ENCODE measurements at regions not wholly inside any gene's neighbourhood (a gene's known extent, or its start where the extent isn't known, plus 50 kb on each side); places are given as distances from the start of the nearest gene placed in this dataset.

DNA sequence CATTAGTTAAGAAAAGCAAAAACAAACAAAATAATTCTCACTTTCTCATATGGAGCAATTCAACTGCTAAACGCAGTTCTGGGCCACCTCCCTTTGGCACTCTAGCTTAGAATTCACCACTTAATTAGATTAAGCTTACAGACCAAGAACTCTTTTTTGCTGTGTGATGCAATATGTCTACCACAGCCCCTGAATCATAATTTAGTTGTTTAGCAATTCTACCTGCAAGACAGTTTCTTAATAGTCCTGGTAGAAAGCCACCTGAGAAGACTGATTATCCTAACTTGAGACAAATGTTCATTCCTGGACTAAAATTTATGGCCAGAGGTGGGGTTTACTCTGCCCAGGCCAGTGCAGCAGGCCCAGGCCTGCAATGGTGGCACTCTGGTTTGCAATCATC is 205.9 kb downstream of the HS3ST3A1 start:
- TF ChIP-seq TBP (IDR thresholded peaks at IDR 0.05; ENCODE audit: low read depth, low read length), result no peak
- TF ChIP-seq GABPA (IDR thresholded peaks at IDR 0.05; ENCODE audit: borderline replicate concordance, insufficient read depth, low read length), result no peak
- no peak for TF ChIP-seq TAF1 (IDR thresholded peaks at IDR 0.05; ENCODE audit: low read depth, low read length)
- TF ChIP-seq POLR2AphosphoS5 (IDR thresholded peaks at IDR 0.05; ENCODE audit: low read depth, low read length), result no peak
- no peak for TF ChIP-seq CTCF (IDR thresholded peaks at IDR 0.05; ENCODE audit: control extremely low read depth in 1 of 3, insufficient read depth in 1 of 3, low read depth in 1 of 3, low read length in 3 of 3)
- TF ChIP-seq CHD1 (IDR thresholded peaks at IDR 0.05; ENCODE audit: low read depth, low read length), result no peak
- no peak for TF ChIP-seq SIN3A (conservative IDR thresholded peaks at IDR 0.05 in 1 of 2, IDR thresholded peaks at IDR 0.05 in 1 of 2; ENCODE audit: low read depth in 1 of 2, low read length in 2 of 2)
- TF ChIP-seq EP300 (IDR thresholded peaks at IDR 0.05; ENCODE audit: borderline replicate concordance in 1 of 2, low read depth in 2 of 2, low read length in 2 of 2), result no peak
- TF ChIP-seq E2F6 (IDR thresholded peaks at IDR 0.05), result no peak
- TF ChIP-seq, protein P1, sequence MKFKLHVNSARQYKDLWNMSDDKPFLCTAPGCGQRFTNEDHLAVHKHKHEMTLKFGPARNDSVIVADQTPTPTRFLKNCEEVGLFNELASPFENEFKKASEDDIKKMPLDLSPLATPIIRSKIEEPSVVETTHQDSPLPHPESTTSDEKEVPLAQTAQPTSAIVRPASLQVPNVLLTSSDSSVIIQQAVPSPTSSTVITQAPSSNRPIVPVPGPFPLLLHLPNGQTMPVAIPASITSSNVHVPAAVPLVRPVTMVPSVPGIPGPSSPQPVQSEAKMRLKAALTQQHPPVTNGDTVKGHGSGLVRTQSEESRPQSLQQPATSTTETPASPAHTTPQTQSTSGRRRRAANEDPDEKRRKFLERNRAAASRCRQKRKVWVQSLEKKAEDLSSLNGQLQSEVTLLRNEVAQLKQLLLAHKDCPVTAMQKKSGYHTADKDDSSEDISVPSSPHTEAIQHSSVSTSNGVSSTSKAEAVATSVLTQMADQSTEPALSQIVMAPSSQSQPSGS (IDR thresholded peaks at IDR 0.05; ENCODE audit: low read length), result no peak
- no peak for TF ChIP-seq RXRA (IDR thresholded peaks at IDR 0.05; ENCODE audit: insufficient read depth, low read depth, low read length)
- TF ChIP-seq HDAC2 (IDR thresholded peaks at IDR 0.05; ENCODE audit: borderline replicate concordance in 1 of 2, low read depth in 2 of 2, low read length in 2 of 2), result no peak
- no peak for TF ChIP-seq ATF3 (IDR thresholded peaks at IDR 0.05; ENCODE audit: insufficient read depth, low read depth, low read length)
